ENCODE measurements at regions not wholly inside any gene's neighbourhood (a gene's known extent, or its start where the extent isn't known, plus 50 kb on each side); places are given as distances from the start of the nearest gene placed in this dataset.

GRCh38 chr2:126385983-126386382, 270.0 kb upstream of the GYPC start:
- ATAC-seq = no peak
- CTCF ChIA-PET = no interaction called here

GRCh38 chr2:126389446-126389845, 266.5 kb upstream of the GYPC start:
- H3K9me3 Mint-ChIP-seq = peaks cover 90% of the 10 kb centered on the region
- no peak for TF ChIP-seq ZNF121 (CRISPR knock-in tag; IDR thresholded peaks at IDR 0.05)
- no peak overlapping the region for H3K4me3 Mint-ChIP-seq
- H3K27me3 Mint-ChIP-seq (ENCODE audit: low read depth) = no peaks in the 10 kb centered on the region
- ATAC-seq = no peak
- no peaks in the 10 kb centered on the region for H3K4me1 Mint-ChIP-seq
- no peak for DNase-seq (ENCODE audit: low spot score)
- H3K27ac Mint-ChIP-seq = no peak overlapping the region
- POLR2A ChIA-PET = no interaction called here
- CTCF ChIA-PET = no interaction called here
- peaks cover 69% of the 10 kb centered on the region for H3K36me3 Mint-ChIP-seq

More at GRCh38 chr2:126385983-126386382, 270.0 kb upstream of the GYPC start:
- no peak overlapping the region for H3K27ac Mint-ChIP-seq
- no peaks in the 10 kb centered on the region for H3K27me3 Mint-ChIP-seq (ENCODE audit: low read depth)
- DNase-seq (ENCODE audit: low spot score) = no peak
- POLR2A ChIA-PET = no interaction called here
- TF ChIP-seq ZNF317 (CRISPR knock-in tag; IDR thresholded peaks at IDR 0.05; ENCODE audit: borderline replicate concordance, low read depth) (peak; percentile 85), EMX1 (CRISPR knock-in tag; IDR thresholded peaks at IDR 0.05) (no peak)
- H3K4me3 Mint-ChIP-seq = no peak overlapping the region
- peaks cover 66% of the 10 kb centered on the region for H3K36me3 Mint-ChIP-seq
- H3K4me1 Mint-ChIP-seq = no peaks in the 10 kb centered on the region
- peaks cover 93% of the 10 kb centered on the region for H3K9me3 Mint-ChIP-seq

GRCh38 chr2:126392889-126393288, 263.1 kb upstream of the GYPC start:
- DNase-seq (ENCODE audit: low spot score) (no peak), ATAC-seq (no peak)
- H3K4me1 Mint-ChIP-seq = no peaks in the 10 kb centered on the region
- H3K36me3 Mint-ChIP-seq = peaks cover 73% of the 10 kb centered on the region
- no peaks in the 10 kb centered on the region; the same call in 1 of the 2 replicates for H3K27me3 Mint-ChIP-seq (ENCODE audit: low read depth)
- H3K9me3 Mint-ChIP-seq = peaks cover 90% of the 10 kb centered on the region
- CTCF ChIA-PET = no interaction called here
- H3K4me3 Mint-ChIP-seq = no peak overlapping the region
- H3K27ac Mint-ChIP-seq = no peak overlapping the region
- POLR2A ChIA-PET = no interaction called here
- TF ChIP-seq, protein P1, sequence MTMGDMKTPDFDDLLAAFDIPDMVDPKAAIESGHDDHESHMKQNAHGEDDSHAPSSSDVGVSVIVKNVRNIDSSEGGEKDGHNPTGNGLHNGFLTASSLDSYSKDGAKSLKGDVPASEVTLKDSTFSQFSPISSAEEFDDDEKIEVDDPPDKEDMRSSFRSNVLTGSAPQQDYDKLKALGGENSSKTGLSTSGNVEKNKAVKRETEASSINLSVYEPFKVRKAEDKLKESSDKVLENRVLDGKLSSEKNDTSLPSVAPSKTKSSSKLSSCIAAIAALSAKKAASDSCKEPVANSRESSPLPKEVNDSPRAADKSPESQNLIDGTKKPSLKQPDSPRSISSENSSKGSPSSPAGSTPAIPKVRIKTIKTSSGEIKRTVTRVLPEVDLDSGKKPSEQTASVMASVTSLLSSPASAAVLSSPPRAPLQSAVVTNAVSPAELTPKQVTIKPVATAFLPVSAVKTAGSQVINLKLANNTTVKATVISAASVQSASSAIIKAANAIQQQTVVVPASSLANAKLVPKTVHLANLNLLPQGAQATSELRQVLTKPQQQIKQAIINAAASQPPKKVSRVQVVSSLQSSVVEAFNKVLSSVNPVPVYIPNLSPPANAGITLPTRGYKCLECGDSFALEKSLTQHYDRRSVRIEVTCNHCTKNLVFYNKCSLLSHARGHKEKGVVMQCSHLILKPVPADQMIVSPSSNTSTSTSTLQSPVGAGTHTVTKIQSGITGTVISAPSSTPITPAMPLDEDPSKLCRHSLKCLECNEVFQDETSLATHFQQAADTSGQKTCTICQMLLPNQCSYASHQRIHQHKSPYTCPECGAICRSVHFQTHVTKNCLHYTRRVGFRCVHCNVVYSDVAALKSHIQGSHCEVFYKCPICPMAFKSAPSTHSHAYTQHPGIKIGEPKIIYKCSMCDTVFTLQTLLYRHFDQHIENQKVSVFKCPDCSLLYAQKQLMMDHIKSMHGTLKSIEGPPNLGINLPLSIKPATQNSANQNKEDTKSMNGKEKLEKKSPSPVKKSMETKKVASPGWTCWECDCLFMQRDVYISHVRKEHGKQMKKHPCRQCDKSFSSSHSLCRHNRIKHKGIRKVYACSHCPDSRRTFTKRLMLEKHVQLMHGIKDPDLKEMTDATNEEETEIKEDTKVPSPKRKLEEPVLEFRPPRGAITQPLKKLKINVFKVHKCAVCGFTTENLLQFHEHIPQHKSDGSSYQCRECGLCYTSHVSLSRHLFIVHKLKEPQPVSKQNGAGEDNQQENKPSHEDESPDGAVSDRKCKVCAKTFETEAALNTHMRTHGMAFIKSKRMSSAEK (CRISPR knock-in tag; IDR thresholded peaks at IDR 0.05; ENCODE audit: borderline replicate concordance) = no peak
- no peak for TF ChIP-seq GRHL2 (CRISPR knock-in tag; IDR thresholded peaks at IDR 0.05; ENCODE audit: insufficient replicate concordance, severe bottlenecking)
- TF ChIP-seq USF2 (CRISPR knock-in tag; IDR thresholded peaks at IDR 0.05) = no peak
- no peak for TF ChIP-seq ZNF121 (CRISPR knock-in tag; IDR thresholded peaks at IDR 0.05)
- TF ChIP-seq FOXP1 (CRISPR knock-in tag; IDR thresholded peaks at IDR 0.05; ENCODE audit: borderline replicate concordance) = no peak
- TF ChIP-seq ELF4 (CRISPR knock-in tag; IDR thresholded peaks at IDR 0.05; ENCODE audit: low read depth) = no peak
- no peak for TF ChIP-seq SMAD4 (CRISPR knock-in tag; IDR thresholded peaks at IDR 0.05)
- TF ChIP-seq ZNF396 (CRISPR knock-in tag; IDR thresholded peaks at IDR 0.05; ENCODE audit: borderline replicate concordance) = no peak
- no peak for TF ChIP-seq ETV6 (CRISPR knock-in tag; IDR thresholded peaks at IDR 0.05)
- no peak for TF ChIP-seq PREB (CRISPR knock-in tag; IDR thresholded peaks at IDR 0.05; ENCODE audit: borderline replicate concordance)
- TF ChIP-seq ZNF423 (CRISPR knock-in tag; IDR thresholded peaks at IDR 0.05) = no peak
- TF ChIP-seq ZNF317 (CRISPR knock-in tag; IDR thresholded peaks at IDR 0.05; ENCODE audit: borderline replicate concordance, low read depth) = no peak
- TF ChIP-seq, protein P2, sequence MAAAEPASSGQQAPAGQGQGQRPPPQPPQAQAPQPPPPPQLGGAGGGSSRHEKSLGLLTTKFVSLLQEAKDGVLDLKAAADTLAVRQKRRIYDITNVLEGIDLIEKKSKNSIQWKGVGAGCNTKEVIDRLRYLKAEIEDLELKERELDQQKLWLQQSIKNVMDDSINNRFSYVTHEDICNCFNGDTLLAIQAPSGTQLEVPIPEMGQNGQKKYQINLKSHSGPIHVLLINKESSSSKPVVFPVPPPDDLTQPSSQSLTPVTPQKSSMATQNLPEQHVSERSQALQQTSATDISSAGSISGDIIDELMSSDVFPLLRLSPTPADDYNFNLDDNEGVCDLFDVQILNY (CRISPR knock-in tag; IDR thresholded peaks at IDR 0.05) = no peak
- TF ChIP-seq PRDM15 (CRISPR knock-in tag; IDR thresholded peaks at IDR 0.05) = no peak
- no peak for TF ChIP-seq ATF1 (CRISPR knock-in tag; IDR thresholded peaks at IDR 0.05)
- TF ChIP-seq ATF3 (CRISPR knock-in tag; conservative IDR thresholded peaks at IDR 0.05) = no peak
- TF ChIP-seq ESRRA (CRISPR knock-in tag; IDR thresholded peaks at IDR 0.05; ENCODE audit: borderline replicate concordance) = no peak
- TF ChIP-seq, protein P3, sequence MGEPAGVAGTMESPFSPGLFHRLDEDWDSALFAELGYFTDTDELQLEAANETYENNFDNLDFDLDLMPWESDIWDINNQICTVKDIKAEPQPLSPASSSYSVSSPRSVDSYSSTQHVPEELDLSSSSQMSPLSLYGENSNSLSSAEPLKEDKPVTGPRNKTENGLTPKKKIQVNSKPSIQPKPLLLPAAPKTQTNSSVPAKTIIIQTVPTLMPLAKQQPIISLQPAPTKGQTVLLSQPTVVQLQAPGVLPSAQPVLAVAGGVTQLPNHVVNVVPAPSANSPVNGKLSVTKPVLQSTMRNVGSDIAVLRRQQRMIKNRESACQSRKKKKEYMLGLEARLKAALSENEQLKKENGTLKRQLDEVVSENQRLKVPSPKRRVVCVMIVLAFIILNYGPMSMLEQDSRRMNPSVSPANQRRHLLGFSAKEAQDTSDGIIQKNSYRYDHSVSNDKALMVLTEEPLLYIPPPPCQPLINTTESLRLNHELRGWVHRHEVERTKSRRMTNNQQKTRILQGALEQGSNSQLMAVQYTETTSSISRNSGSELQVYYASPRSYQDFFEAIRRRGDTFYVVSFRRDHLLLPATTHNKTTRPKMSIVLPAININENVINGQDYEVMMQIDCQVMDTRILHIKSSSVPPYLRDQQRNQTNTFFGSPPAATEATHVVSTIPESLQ (CRISPR knock-in tag; IDR thresholded peaks at IDR 0.05) = no peak

All from WTC11 (cell line).